KBM-7 (cell line): ENCODE measurements at regions not wholly inside any gene's neighbourhood (a gene's known extent, or its start where the extent isn't known, plus 50 kb on each side); places are given as distances from the start of the nearest gene placed in this dataset.
A peak's percentile ranks its signal among the peaks of the same experiment; 100 is the strongest.

Experiments used
- DNase-seq: peaks from one replicate; pipeline ENCODE4 v3.0.0-alpha.2; 2015
- in situ Hi-C: fragments of 300-500 bp; cut with MboI; formaldehyde crosslinking; loops from 2 replicates; pipeline ENCODE4 v1.14.3; 2020; ENCODE audit warnings: low sequenced_read_pairs, low pct_unique_long_range_greater_than_20kb, mixed read lengths

GRCh38 chr2:139271879-139272278 lies 491.7 kb upstream of the NXPH2 start:
- in situ Hi-C loops, result no loop called here
- no peak for DNase-seq

- in situ Hi-C loops, result no loop called here
- no peak for DNase-seq
Observed at GRCh38 chr2:139271149-139271548, 491.0 kb upstream of the NXPH2 start.

GRCh38 chr2:139260052-139260430 lies 479.9 kb upstream of the NXPH2 start:
- no peak for DNase-seq
- in situ Hi-C loops, result no loop called here

DNA sequence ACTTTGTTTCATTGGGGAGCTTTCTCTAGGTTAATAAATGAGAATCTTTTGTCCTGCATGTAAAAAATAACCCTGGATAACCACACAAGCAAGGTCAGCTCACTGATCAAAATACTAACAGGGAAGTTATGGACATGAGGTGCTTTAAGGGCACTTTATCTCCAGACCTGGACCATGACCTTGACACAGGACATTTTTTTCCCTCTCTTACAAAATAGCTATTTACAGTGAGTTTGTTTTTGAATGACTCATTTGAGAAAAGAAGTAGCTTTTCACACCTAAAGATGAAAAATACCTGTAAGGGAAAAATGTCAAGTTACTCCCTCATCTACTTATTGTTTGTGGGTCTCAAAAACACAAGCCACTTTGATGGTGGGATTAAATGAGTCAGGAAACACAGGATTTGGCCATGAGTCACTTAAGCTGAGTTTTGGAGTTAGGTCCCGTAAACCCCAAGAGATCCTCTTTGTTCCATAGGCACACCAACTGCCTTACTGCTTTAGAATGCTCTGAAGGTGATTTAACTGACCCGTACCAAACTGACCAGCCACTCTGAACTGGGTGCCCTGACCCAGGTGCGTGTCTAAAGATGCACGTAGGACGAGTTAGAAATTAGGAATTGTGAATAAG lies 479.3 kb upstream of the NXPH2 start:
- in situ Hi-C loops, result no loop called here
- no peak for DNase-seq

DNA sequence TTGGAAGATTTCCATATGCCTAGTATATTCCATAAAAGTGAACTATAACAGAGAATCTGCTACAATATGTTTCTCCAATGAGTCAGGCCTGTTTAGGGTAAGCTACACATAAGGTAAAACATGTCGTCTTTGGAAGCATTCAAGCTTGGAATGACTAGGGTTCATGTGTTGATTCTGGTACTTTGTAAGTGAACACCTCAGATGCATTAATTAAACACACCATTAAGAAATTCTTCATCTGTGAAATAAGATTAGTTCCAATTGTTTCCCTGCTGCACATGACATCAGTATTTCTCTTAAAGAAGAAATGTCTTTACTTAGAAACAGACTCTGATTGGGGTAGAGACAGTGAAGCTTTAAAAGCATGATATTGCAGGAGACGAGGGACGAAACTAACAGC lies 461.1 kb upstream of the NXPH2 start:
- in situ Hi-C loops, result no loop called here
- no peak for DNase-seq

GRCh38 chr2:139237023-139237422 lies 456.8 kb upstream of the NXPH2 start:
- no peak for DNase-seq
- in situ Hi-C loops, result no loop called here

DNA sequence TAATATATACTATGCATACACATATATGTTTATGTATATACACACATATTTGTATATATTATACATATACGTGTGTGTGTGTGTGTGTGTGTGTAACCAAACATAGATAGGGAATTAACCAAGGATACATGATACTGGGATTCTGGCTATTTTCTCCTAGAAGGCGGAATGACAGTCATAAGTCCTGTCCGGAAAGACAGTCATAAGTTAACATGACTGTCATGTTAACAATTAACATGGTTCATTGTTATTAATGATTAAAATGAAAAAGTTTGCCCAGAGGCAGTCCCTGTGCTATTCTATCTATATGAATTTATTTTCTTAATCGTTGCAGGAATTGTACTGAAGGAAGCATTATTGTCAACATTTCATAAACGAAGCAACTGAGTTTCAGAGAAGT lies 450.7 kb upstream of the NXPH2 start:
- no peak for DNase-seq
- in situ Hi-C loops, result no loop called here

DNA sequence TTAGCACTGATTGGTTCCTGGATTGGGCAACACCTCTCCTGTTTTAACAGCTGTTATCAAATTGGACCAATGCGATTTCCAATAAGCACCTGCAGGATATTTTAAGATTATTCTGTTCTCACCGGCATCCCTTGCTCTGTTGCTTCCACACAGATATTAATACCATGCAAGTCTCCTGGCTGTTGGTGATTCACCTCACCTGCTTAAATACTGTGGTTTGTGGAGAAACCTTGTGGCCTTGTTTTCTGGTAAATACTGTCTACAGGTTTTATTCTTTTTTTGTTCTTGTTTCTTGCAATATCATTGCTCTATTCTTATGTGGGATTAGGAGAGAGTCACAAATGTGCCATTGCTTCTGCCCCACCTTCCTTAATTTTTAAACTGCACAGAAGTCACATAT lies 448.1 kb upstream of the NXPH2 start:
- no peak for DNase-seq
- in situ Hi-C loops, result no loop called here

DNA sequence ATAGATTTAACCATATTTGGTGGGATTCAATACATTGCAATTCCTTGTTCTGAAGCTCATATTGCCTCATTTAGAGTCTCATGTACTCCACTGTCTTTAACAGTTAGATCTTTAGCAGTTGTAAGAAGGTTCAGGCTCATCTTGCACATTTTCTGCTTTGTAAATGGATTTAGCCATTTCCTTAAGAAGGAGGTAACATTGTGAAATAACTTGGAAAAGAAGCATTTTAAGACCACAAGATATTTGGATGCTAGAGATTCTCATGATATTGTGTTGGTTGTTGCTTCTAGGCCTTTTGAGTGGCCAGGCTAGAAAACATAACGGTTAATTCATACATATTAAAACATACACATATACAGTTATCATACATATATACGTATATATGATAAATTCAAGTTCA lies 445.8 kb upstream of the NXPH2 start:
- no peak for DNase-seq
- in situ Hi-C loops, result no loop called here

- in situ Hi-C loops, result no loop called here
- no peak for DNase-seq
Observed at GRCh38 chr2:139218181-139218580, 438.0 kb upstream of the NXPH2 start.

GRCh38 chr2:139217641-139218040 lies 437.5 kb upstream of the NXPH2 start:
- DNase-seq, result peak; percentile 3
- in situ Hi-C loops, result no loop called here

- in situ Hi-C loops, result no loop called here
- DNase-seq, result no peak
Observed at GRCh38 chr2:139216435-139216834, 436.2 kb upstream of the NXPH2 start.

GRCh38 chr2:139214801-139215200 lies 434.6 kb upstream of the NXPH2 start:
- in situ Hi-C loops, result no loop called here
- no peak for DNase-seq

GRCh38 chr2:139209586-139209985 lies 429.4 kb upstream of the NXPH2 start:
- in situ Hi-C loops, result no loop called here

DNA sequence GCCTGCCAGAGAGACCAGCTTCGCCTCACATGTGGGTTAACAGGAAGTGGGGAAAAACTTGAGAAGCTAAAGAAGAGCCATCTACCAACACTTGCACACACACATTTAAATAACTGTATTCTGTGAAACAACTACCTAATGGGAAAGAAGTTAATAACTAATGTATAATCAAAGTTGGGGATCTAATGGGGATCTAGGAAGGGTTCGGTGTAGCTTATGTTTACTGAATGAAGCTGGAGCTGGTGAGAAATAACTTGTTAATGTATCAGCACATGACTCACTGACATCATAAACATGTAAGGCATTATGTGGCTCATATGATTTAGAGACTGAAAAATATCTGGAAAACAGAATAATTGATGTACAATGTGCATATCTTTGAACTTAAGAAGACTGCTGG lies 421.3 kb upstream of the NXPH2 start:
- in situ Hi-C loops, result no loop called here
- no peak for DNase-seq

More at GRCh38 chr2:139209586-139209985, 429.4 kb upstream of the NXPH2 start:
- DNase-seq, result no peak

- in situ Hi-C loops, result no loop called here
- DNase-seq, result no peak
Observed at GRCh38 chr2:139196754-139197153, 416.6 kb upstream of the NXPH2 start.

DNA sequence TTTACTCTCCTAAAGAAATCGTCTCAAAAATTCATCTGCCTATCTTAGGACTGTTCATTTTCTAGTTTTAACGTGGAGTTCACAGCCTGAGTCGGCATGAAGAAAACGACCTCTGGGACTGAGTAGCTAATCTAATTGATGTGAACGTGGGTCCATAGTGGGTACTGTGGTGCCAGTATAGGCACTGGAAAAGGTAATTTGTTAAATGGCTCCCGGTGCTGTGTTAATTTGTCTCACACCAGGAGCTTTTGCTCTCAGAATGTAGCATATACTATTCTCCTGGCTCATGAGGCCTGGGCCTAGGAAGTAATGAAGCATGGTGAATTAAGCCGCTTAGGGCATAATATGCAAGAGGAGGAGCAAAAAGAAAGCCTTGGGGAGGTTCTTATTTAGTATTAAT lies 414.4 kb upstream of the NXPH2 start:
- no peak for DNase-seq
- in situ Hi-C loops, result no loop called here

- in situ Hi-C loops, result no loop called here
- DNase-seq, result no peak
Observed at GRCh38 chr2:139177041-139177440, 396.9 kb upstream of the NXPH2 start.

- no peak for DNase-seq
Observed at GRCh38 chr2:139175510-139175909, 395.3 kb upstream of the NXPH2 start.

DNA sequence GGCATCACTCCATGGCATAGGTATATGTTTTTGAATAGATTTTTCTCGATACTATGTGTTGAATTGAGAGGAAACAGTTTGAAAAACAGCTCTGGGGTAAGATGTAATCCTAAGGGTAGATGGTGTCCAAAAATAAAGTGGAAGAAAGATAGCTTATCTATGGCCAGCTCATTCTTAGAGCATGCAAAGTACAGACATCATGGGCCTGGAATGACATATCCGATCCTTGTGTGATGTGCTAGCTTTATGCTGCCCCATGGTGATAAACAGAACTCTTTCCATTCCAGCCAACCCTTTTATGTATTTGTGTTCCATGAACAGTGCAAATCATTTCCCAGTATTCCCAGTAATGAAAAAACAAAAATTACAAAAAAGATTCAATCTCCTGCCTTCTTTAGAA lies 390.2 kb upstream of the NXPH2 start:
- in situ Hi-C loops, result no loop called here
- DNase-seq, result no peak

More at GRCh38 chr2:139175510-139175909, 395.3 kb upstream of the NXPH2 start:
- in situ Hi-C loops, result no loop called here

- in situ Hi-C loops, result no loop called here
- DNase-seq, result no peak
Observed at GRCh38 chr2:139165601-139166000, 385.4 kb upstream of the NXPH2 start.

DNA sequence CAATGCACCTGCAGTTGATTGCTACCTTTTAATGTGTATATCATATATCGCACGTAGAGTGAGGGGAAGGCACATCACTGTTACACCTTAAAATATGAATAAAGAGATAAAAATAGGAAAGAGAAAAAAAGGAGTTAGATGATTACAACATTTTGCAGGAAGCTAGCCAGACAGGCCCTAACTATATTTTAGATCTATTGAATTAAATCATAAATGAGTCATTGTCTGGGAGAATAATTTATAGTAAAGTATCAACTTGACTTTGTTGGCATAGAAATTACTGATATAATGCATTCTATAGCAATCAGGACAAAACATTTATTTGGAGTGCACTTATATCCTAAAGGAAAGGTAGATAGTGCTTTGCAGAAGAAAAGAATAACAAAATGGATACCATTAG lies 384.9 kb upstream of the NXPH2 start:
- no peak for DNase-seq
- in situ Hi-C loops, result no loop called here
